Muscle layer of colon (tissue), 2 donors: ENCODE measurements at regions not wholly inside any gene's neighbourhood (a gene's known extent, or its start where the extent isn't known, plus 50 kb on each side); places are given as distances from the start of the nearest gene placed in this dataset.

Source experiments
- H3K27ac ChIP-seq: one replicate; pipeline ENCODE4 v1.7.0; 2013; ENCODE audit warnings: low read depth, mild to moderate bottlenecking, low read length, moderate library complexity
- H3K27me3 ChIP-seq, 2 donors: one replicate each; pipeline ENCODE4 v1.7.0; 2013; ENCODE audit warnings: low read length in 2 of 2, mild to moderate bottlenecking in 2 of 2; ENCODE audit not compliant: insufficient read depth in 2 of 2, control insufficient read depth in 1 of 2
- H3K36me3 ChIP-seq: one replicate; pipeline ENCODE4 v1.7.0; 2013; ENCODE audit warnings: mild to moderate bottlenecking, low read length; ENCODE audit not compliant: insufficient read depth
- H3K4me1 ChIP-seq: one replicate; pipeline ENCODE4 v1.7.0; 2013; ENCODE audit warnings: mild to moderate bottlenecking, low read length; ENCODE audit not compliant: insufficient read depth
- H3K4me3 ChIP-seq, 2 donors: one replicate each; pipeline ENCODE4 v1.7.0; 2013; ENCODE audit warnings: low read length in 2 of 2, low read depth in 1 of 2, mild to moderate bottlenecking in 1 of 2, moderate library complexity in 1 of 2
- H3K9ac ChIP-seq: one replicate; pipeline ENCODE4 v1.7.0; 2013; ENCODE audit warnings: low read length
- H3K9me3 ChIP-seq: one replicate; pipeline ENCODE4 v1.7.0; 2013; ENCODE audit warnings: mild to moderate bottlenecking, low read length
- donor health status: abdominal sarcoma.
- donor health status: Adenocarcinoma of cecum.

GRCh38 chr11:127481391-127481790 is 480.8 kb upstream of the KIRREL3 start:
- Histone ChIP-seq H3K9ac (no peak overlapping the region), H3K4me1 (no peaks in the 10 kb centered on the region), H3K36me3 (no peaks in the 10 kb centered on the region), H3K4me3 (no peak overlapping the region), H3K27ac (no peak overlapping the region), H3K27me3 (no peaks in the 10 kb centered on the region), H3K9me3 (no peaks in the 10 kb centered on the region)

GRCh38 chr11:127478826-127479225 is 478.3 kb upstream of the KIRREL3 start:
- Histone ChIP-seq H3K9ac (no peak overlapping the region), H3K9me3 (no peaks in the 10 kb centered on the region), H3K4me1 (no peaks in the 10 kb centered on the region), H3K27me3 (no peaks in the 10 kb centered on the region), H3K27ac (no peak overlapping the region), H3K4me3 (no peak overlapping the region), H3K36me3 (no peaks in the 10 kb centered on the region)

GRCh38 chr11:127474766-127475165 is 474.2 kb upstream of the KIRREL3 start:
- Histone ChIP-seq H3K27me3 (no peaks in the 10 kb centered on the region), H3K9me3 (no peaks in the 10 kb centered on the region), H3K9ac (no peak overlapping the region), H3K4me3 (no peak overlapping the region), H3K36me3 (no peaks in the 10 kb centered on the region), H3K27ac (no peak overlapping the region), H3K4me1 (no peaks in the 10 kb centered on the region)

GRCh38 chr11:127472505-127472904 is 471.9 kb upstream of the KIRREL3 start:
- no peaks in the 10 kb centered on the region for H3K27me3 ChIP-seq

GRCh38 chr11:127471662-127472061 is 471.1 kb upstream of the KIRREL3 start:
- Histone ChIP-seq H3K36me3 (no peaks in the 10 kb centered on the region), H3K9me3 (no peaks in the 10 kb centered on the region), H3K9ac (no peak overlapping the region), H3K4me1 (no peaks in the 10 kb centered on the region), H3K27me3 (no peaks in the 10 kb centered on the region), H3K4me3 (no peak overlapping the region), H3K27ac (no peak overlapping the region)

More at GRCh38 chr11:127472505-127472904, 471.9 kb upstream of the KIRREL3 start:
- Histone ChIP-seq H3K4me1 (no peaks in the 10 kb centered on the region), H3K4me3 (no peak overlapping the region), H3K9me3 (no peaks in the 10 kb centered on the region), H3K9ac (no peak overlapping the region), H3K36me3 (no peaks in the 10 kb centered on the region), H3K27ac (no peak overlapping the region)

GRCh38 chr11:127470306-127470884 is 469.8 kb upstream of the KIRREL3 start:
- H3K27me3 ChIP-seq, result no peaks in the 10 kb centered on the region
- no peaks in the 10 kb centered on the region for H3K36me3 ChIP-seq
- H3K9ac ChIP-seq, result no peak overlapping the region
- no peak overlapping the region for H3K4me3 ChIP-seq
- H3K9me3 ChIP-seq, result no peaks in the 10 kb centered on the region
- no peak overlapping the region for H3K27ac ChIP-seq
- H3K4me1 ChIP-seq, result no peaks in the 10 kb centered on the region

- no peak overlapping the region for H3K9ac ChIP-seq
- no peaks in the 10 kb centered on the region for H3K36me3 ChIP-seq
- H3K4me1 ChIP-seq, result no peaks in the 10 kb centered on the region
- no peaks in the 10 kb centered on the region for H3K9me3 ChIP-seq
- no peak overlapping the region for H3K27ac ChIP-seq
- H3K27me3 ChIP-seq, result no peaks in the 10 kb centered on the region
- no peak overlapping the region for H3K4me3 ChIP-seq
Observed at GRCh38 chr11:127464325-127464724, 463.8 kb upstream of the KIRREL3 start.

- no peak overlapping the region for H3K4me3 ChIP-seq
- no peaks in the 10 kb centered on the region for H3K4me1 ChIP-seq
- no peaks in the 10 kb centered on the region for H3K9me3 ChIP-seq
- no peak overlapping the region for H3K9ac ChIP-seq
- no peak overlapping the region for H3K27ac ChIP-seq
- H3K36me3 ChIP-seq, result no peaks in the 10 kb centered on the region
- H3K27me3 ChIP-seq, result no peaks in the 10 kb centered on the region
Observed at GRCh38 chr11:127462065-127462344, 461.4 kb upstream of the KIRREL3 start.

- Histone ChIP-seq H3K36me3 (no peaks in the 10 kb centered on the region), H3K4me3 (no peak overlapping the region), H3K9me3 (no peaks in the 10 kb centered on the region), H3K27ac (no peak overlapping the region), H3K4me1 (no peaks in the 10 kb centered on the region), H3K9ac (no peak overlapping the region), H3K27me3 (no peaks in the 10 kb centered on the region)
Observed at GRCh38 chr11:127461241-127462064, 460.9 kb upstream of the KIRREL3 start.

- Histone ChIP-seq H3K27me3 (no peaks in the 10 kb centered on the region), H3K9ac (no peak overlapping the region), H3K36me3 (no peaks in the 10 kb centered on the region), H3K9me3 (no peaks in the 10 kb centered on the region), H3K4me3 (no peak overlapping the region), H3K27ac (no peak overlapping the region), H3K4me1 (no peaks in the 10 kb centered on the region)
Observed at GRCh38 chr11:127458561-127458960, 458.0 kb upstream of the KIRREL3 start.

GRCh38 chr11:127454856-127455255 is 454.3 kb upstream of the KIRREL3 start:
- Histone ChIP-seq H3K9ac (no peak overlapping the region), H3K27me3 (no peaks in the 10 kb centered on the region), H3K4me1 (no peaks in the 10 kb centered on the region), H3K9me3 (no peaks in the 10 kb centered on the region), H3K36me3 (no peaks in the 10 kb centered on the region), H3K4me3 (no peak overlapping the region), H3K27ac (no peak overlapping the region)

GRCh38 chr11:127452533-127452932 is 452.0 kb upstream of the KIRREL3 start:
- Histone ChIP-seq H3K27me3 (no peaks in the 10 kb centered on the region), H3K9ac (no peak overlapping the region), H3K27ac (no peak overlapping the region)

More at GRCh38 chr11:127452533-127452932, 452.0 kb upstream of the KIRREL3 start:
- no peak overlapping the region for H3K4me3 ChIP-seq
- no peaks in the 10 kb centered on the region for H3K9me3 ChIP-seq
- H3K36me3 ChIP-seq, result no peaks in the 10 kb centered on the region
- H3K4me1 ChIP-seq, result no peaks in the 10 kb centered on the region
